Naive thymus-derived CD4-positive, alpha-beta T cell (primary cell): ENCODE measurements at regions not wholly inside any gene's neighbourhood (a gene's known extent, or its start where the extent isn't known, plus 50 kb on each side); places are given as distances from the start of the nearest gene placed in this dataset.

Source experiments
- ATAC-seq: fragments of 150-1000 bp; cut with Tn5 transposase; 2 replicates; pipeline ENCODE4 v1.10.0; 2021; ENCODE audit warnings: mild to moderate bottlenecking, moderate library complexity
- CTCF ChIA-PET: fragments of 350-600 bp; sonication (Branson Sonifier 250); formaldehyde crosslinking; loops from one replicate; lab custom pipeline; 2021; ENCODE audit warnings: antibody characterized with exemption; lab: Charles Lee
- POLR2A ChIA-PET: fragments of 350-600 bp; sonication (Branson Sonifier 250); formaldehyde crosslinking; loops from one replicate; lab custom pipeline; 2021; ENCODE audit warnings: antibody characterized with exemption, inconsistent platforms; lab: Charles Lee
- DNase-seq, 9 donors: peaks; one replicate each; pipeline versions ENCODE4 v3.0.0 to v3.0.0-alpha.2; 2020 to 2022; ENCODE audit warnings: mixed read lengths in 1 of 9
- H3K27ac ChIP-seq: one replicate; pipeline ENCODE4 v1.7.0; 2013; ENCODE audit warnings: mild to moderate bottlenecking, low read depth, low read length, moderate library complexity
- H3K27me3 ChIP-seq, 2 donors: one replicate each; pipeline ENCODE4 v1.7.0; 2013; ENCODE audit warnings: low read length in 2 of 2, mild to moderate bottlenecking in 2 of 2, moderate library complexity in 2 of 2; ENCODE audit not compliant: control insufficient read depth in 2 of 2, insufficient read depth in 2 of 2
- H3K36me3 ChIP-seq, 3 experiments: 1 replicate in 2 of 3; 2 replicates in 1 of 3; pipeline ENCODE4 v1.7.0; 2013; ENCODE audit warnings: low read length in 3 of 3, mild to moderate bottlenecking in 3 of 3, moderate library complexity in 1 of 3; ENCODE audit not compliant: insufficient read depth in 3 of 3, control insufficient read depth in 2 of 3
- H3K4me1 ChIP-seq, 2 donors: one replicate each; pipeline ENCODE4 v1.7.0; 2013; ENCODE audit warnings: low read length in 2 of 2, mild to moderate bottlenecking in 2 of 2, moderate library complexity in 1 of 2; ENCODE audit not compliant: control insufficient read depth in 2 of 2, insufficient read depth in 2 of 2
- H3K4me3 ChIP-seq: 2 replicates; pipeline ENCODE4 v1.7.0; 2013; ENCODE audit warnings: mild to moderate bottlenecking, low read length
- H3K9me3 ChIP-seq, 3 experiments: 1 replicate in 2 of 3; 2 replicates in 1 of 3; pipeline ENCODE4 v1.7.0; 2013; ENCODE audit warnings: low read length in 3 of 3; ENCODE audit not compliant: control insufficient read depth in 2 of 3
- H3K27ac Mint-ChIP-seq, 9 donors: one replicate each; pipeline ENCODE4 v1.8.0; 2020 to 2022; ENCODE audit warnings: mixed read lengths in 9 of 9, mild to moderate bottlenecking in 8 of 9, moderate library complexity in 5 of 9, inconsistent platforms in 2 of 9
- H3K27me3 Mint-ChIP-seq, 5 donors: one replicate each; pipeline ENCODE4 v1.8.0; 2021 to 2022; ENCODE audit warnings: mixed read lengths in 5 of 5, mild to moderate bottlenecking in 1 of 5
- H3K36me3 Mint-ChIP-seq, 5 donors: one replicate each; pipeline ENCODE4 v1.8.0; 2020 to 2022; ENCODE audit warnings: mixed read lengths in 5 of 5, mild to moderate bottlenecking in 3 of 5, inconsistent platforms in 1 of 5
- H3K4me1 Mint-ChIP-seq, 7 donors: one replicate each; pipeline ENCODE4 v1.8.0; 2020 to 2022; ENCODE audit warnings: mixed read lengths in 7 of 7, mild to moderate bottlenecking in 3 of 7, inconsistent platforms in 1 of 7
- H3K4me3 Mint-ChIP-seq, 10 donors: one replicate each; pipeline ENCODE4 v1.8.0; 2020 to 2022; ENCODE audit warnings: mild to moderate bottlenecking in 10 of 10, mixed read lengths in 10 of 10, moderate library complexity in 6 of 10, inconsistent platforms in 2 of 10
- H3K9me3 Mint-ChIP-seq, 11 donors: one replicate each; pipeline ENCODE4 v1.8.0; 2020 to 2022; ENCODE audit warnings: mixed read lengths in 11 of 11, mild to moderate bottlenecking in 4 of 11, inconsistent platforms in 1 of 11, moderate library complexity in 1 of 11
- intact Hi-C, 2 donors: fragments of 100-400 bp; cut with micrococcal nuclease; formaldehyde crosslinking; loops; one replicate each; pipeline ENCODE4 v1.15.1; 2023

DNA sequence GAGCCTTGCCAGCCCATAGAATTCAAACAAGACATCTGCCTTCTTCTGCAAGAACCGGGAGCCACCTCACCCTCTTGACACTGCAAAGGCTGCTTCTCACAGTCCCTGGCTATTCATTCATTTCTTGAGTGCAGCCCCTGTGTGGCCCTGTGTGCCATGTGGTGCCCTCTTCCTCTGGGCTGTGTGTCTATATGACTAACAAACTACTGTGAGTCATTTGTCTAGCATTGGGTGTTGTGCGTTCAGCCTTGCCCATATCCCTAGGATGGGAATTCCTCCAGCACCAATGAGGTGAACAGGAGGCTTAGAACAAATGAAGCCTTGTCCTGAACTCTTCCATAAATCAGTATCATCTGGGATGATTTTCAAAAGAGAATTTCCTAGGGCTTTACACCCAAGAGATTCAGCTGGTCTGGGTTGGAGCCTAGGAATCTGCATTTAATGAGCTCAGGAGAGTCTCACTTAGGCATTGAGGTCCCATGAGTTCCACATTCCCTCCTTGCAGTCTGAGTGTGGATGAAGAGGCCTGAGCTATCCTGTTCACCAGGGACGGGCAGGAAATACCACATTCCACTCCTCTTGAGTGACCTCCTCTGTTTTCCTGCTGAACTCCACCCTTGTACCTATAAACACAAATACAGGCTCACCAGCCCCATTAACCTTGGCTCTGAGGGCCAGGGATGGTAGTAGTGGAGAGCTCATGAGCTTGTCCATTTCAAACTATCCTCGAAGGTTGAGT, 308.7 kb upstream of the N4BP1 start:
- DNase-seq (no peak), ATAC-seq (no peak)
- Mint-ChIP-seq H3K9me3 (peaks cover 0 to 20% (median 3%) of the 10 kb centered on the region in 11 donors), H3K36me3 (peaks cover 0 to 5% (median 0%) of the 10 kb centered on the region in 5 donors), H3K4me1 (no peaks in the 10 kb centered on the region), H3K4me3 (no peak overlapping the region), H3K27ac (no peak overlapping the region), H3K27me3 (peaks cover 0 to 10% (median 6%) of the 10 kb centered on the region in 5 donors)
- Histone ChIP-seq H3K4me3 (no peak overlapping the region), H3K9me3 (no peaks in the 10 kb centered on the region), H3K27ac (no peak overlapping the region), H3K36me3 (no peaks in the 10 kb centered on the region), H3K4me1 (no peaks in the 10 kb centered on the region), H3K27me3 (no peaks in the 10 kb centered on the region)
- POLR2A ChIA-PET = no interaction called here
- CTCF ChIA-PET = no interaction called here
- intact Hi-C loops = no loop called here

DNA sequence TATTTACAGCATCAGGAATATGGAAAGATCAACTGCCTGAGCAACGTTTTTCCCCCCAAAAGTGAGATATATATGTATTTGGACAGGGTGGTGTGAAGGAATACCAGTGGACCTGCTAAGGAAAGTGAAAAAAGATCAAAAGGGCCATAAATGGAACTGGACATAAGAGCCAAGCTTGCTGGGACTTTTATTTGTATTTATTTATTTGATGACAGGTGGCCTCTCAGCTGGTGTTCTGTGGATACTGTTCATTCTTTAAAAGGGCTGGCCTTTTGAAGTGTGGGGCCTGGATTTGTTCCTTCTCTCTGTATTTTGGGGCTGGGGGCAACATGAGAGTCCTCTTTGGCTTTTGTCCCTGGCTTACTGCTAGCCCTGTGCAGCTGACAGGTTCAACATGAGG, 306.6 kb upstream of the N4BP1 start:
- Histone ChIP-seq H3K9me3 (no peaks in the 10 kb centered on the region), H3K27me3 (no peaks in the 10 kb centered on the region), H3K4me3 (no peak overlapping the region), H3K27ac (no peak overlapping the region), H3K36me3 (no peaks in the 10 kb centered on the region), H3K4me1 (no peaks in the 10 kb centered on the region)
- Mint-ChIP-seq H3K36me3 (no peaks in the 10 kb centered on the region), H3K9me3 (peaks cover 0 to 14% (median 3%) of the 10 kb centered on the region in 11 donors), H3K27me3 (peaks cover 0 to 15% (median 11%) of the 10 kb centered on the region in 5 donors), H3K27ac (no peak overlapping the region), H3K4me1 (no peaks in the 10 kb centered on the region), H3K4me3 (no peak overlapping the region)
- DNase-seq (no peak), ATAC-seq (no peak)
- CTCF ChIA-PET = no interaction called here
- intact Hi-C loops = no loop called here
- POLR2A ChIA-PET = no interaction called here

DNA sequence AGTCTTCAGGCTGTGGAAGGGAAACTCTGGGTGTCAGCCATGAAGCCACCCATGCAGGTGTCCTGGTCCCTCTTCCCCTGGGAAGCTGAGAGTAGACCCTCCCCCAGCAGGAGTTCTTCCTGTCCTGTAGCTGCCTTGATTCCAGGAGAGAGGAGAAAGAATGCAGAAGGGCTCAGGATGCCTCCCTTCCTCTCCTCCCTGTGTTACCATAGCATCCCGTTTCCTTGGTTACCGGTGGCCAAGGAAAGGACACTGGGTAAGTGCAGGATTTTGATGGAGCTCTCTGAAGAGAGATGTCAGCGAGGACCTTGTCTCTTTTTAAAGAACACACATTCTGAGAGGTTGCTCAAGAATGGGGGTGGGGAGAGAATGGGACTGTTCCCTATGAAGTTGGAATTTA, 304.1 kb upstream of the N4BP1 start:
- H3K27ac Mint-ChIP-seq = no peak overlapping the region
- POLR2A ChIA-PET = no interaction called here
- H3K36me3 ChIP-seq = no peaks in the 10 kb centered on the region
- no peak overlapping the region for H3K4me3 Mint-ChIP-seq
- H3K27me3 Mint-ChIP-seq = peaks cover 0 to 18% (median 13%) of the 10 kb centered on the region in 5 donors
- H3K9me3 ChIP-seq = no peaks in the 10 kb centered on the region
- H3K4me1 ChIP-seq = no peaks in the 10 kb centered on the region
- no peaks in the 10 kb centered on the region for H3K4me1 Mint-ChIP-seq
- H3K27ac ChIP-seq = no peak overlapping the region
- no peak for ATAC-seq
- peaks cover 0 to 14% (median 3%) of the 10 kb centered on the region in 11 donors for H3K9me3 Mint-ChIP-seq
- intact Hi-C loops = no loop called here
- no peaks in the 10 kb centered on the region for H3K36me3 Mint-ChIP-seq
- no peak overlapping the region for H3K4me3 ChIP-seq
- no peaks in the 10 kb centered on the region for H3K27me3 ChIP-seq
- CTCF ChIA-PET = no interaction called here
- no peak for DNase-seq

DNA sequence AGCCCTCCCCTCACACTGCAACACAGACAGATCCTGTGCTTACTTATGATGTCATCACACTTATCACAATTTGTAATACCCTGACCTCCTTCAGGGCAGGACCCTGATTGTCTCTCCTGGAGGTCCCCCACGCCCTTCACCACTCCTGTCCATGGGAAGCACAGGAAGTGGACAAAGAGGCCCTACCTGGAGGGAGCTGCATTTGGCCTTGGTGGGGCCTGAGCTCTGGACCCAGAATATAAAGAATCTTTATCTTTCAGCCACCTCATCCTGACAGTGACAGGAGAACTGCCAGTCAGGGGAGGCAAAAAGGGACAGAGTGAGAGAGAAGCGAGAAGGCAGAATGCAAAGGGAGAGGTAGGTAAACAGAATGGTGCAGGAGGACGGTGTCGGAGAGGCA, 303.4 kb upstream of the N4BP1 start:
- Mint-ChIP-seq H3K4me1 (no peaks in the 10 kb centered on the region), H3K27me3 (peaks cover 0 to 18% (median 13%) of the 10 kb centered on the region in 5 donors), H3K4me3 (no peak overlapping the region), H3K9me3 (peaks cover 0 to 14% (median 3%) of the 10 kb centered on the region in 11 donors), H3K27ac (no peak overlapping the region), H3K36me3 (no peaks in the 10 kb centered on the region)
- no peak for DNase-seq
- H3K4me3 ChIP-seq = no peak overlapping the region
- no peaks in the 10 kb centered on the region for H3K27me3 ChIP-seq
- ATAC-seq = no peak
- POLR2A ChIA-PET = no interaction called here
- H3K9me3 ChIP-seq = no peaks in the 10 kb centered on the region
- CTCF ChIA-PET = no interaction called here
- H3K36me3 ChIP-seq = no peaks in the 10 kb centered on the region
- intact Hi-C loops = no loop called here
- no peaks in the 10 kb centered on the region for H3K4me1 ChIP-seq
- H3K27ac ChIP-seq = no peak overlapping the region

DNA sequence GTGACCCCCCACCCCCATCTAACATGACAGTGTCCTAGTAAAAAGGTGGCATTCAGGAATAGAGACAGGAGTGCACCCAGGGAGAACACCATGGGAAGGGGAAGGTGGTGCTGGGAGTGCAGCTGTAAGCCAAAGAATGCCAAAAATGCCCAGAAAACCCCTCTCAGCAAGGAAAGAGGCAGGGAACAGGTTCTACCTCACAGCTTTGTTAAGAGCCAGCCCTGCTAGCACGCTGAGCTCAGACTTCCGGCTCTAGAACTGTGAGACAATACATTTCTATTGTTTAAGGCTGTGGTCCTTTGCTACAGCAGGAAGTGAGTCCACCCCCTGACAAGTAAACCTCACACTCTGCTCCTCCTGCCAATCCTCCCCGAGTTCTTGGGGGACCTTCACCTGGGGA, 302.4 kb upstream of the N4BP1 start:
- no peak overlapping the region for H3K27ac ChIP-seq
- Mint-ChIP-seq H3K36me3 (no peaks in the 10 kb centered on the region), H3K4me3 (no peak overlapping the region), H3K9me3 (peaks cover 0 to 14% (median 5%) of the 10 kb centered on the region in 11 donors), H3K27me3 (peaks cover 0 to 18% (median 13%) of the 10 kb centered on the region in 5 donors), H3K4me1 (no peaks in the 10 kb centered on the region), H3K27ac (no peak overlapping the region)
- H3K9me3 ChIP-seq = no peaks in the 10 kb centered on the region
- intact Hi-C loops = no loop called here
- POLR2A ChIA-PET = no interaction called here
- CTCF ChIA-PET = no interaction called here
- no peaks in the 10 kb centered on the region for H3K36me3 ChIP-seq
- ATAC-seq (no peak), DNase-seq (no peak)
- no peaks in the 10 kb centered on the region for H3K4me1 ChIP-seq
- H3K27me3 ChIP-seq = no peaks in the 10 kb centered on the region
- H3K4me3 ChIP-seq = no peak overlapping the region

DNA sequence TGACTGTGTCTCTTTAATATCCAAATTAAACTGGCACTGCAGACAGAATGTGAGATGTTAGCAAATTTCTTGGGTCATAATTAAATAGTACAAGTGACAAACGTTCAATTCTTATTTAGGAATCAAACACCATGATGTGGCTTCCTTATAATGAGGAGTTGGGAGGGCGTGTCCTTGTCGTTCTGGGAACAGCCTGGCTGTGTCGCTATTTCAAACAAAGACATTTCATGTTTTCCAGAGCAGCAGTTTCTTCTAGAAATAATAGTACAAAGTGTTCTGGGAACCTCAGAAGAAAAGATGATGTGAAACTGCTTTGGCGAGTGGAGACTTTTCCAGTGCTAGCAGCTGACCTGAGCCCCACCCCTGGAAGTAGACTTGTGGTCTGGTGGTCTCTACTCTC, 301.7 kb upstream of the N4BP1 start:
- Mint-ChIP-seq H3K4me3 (no peak overlapping the region), H3K4me1 (no peaks in the 10 kb centered on the region), H3K36me3 (no peaks in the 10 kb centered on the region), H3K27me3 (peaks cover 0 to 18% (median 13%) of the 10 kb centered on the region in 5 donors), H3K27ac (no peak overlapping the region), H3K9me3 (peaks cover 0 to 14% (median 4%) of the 10 kb centered on the region in 11 donors)
- Histone ChIP-seq H3K9me3 (no peaks in the 10 kb centered on the region), H3K4me1 (no peaks in the 10 kb centered on the region), H3K4me3 (no peak overlapping the region), H3K27ac (no peak overlapping the region), H3K36me3 (no peaks in the 10 kb centered on the region), H3K27me3 (no peaks in the 10 kb centered on the region)
- ATAC-seq = no peak
- POLR2A ChIA-PET = no interaction called here
- no peak for DNase-seq
- intact Hi-C loops = no loop called here
- CTCF ChIA-PET = no interaction called here

DNA sequence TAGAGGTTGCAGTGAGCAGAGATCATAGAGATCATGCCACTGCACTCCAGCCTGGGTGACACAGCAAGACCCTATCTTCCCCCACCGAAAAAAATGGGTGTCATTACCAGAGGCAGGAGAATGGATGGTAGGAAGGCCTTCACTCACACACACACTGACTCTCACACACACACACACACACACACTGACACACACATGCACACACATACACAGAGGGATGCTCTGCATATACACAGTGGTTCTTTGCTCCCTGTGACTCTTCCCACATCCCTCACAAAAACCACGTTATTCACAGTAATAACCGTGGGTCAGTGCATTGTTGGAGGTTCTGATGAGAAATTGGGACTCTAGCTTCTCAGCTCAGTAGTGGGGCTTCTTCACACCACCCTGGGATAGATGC, 300.2 kb upstream of the N4BP1 start:
- Mint-ChIP-seq H3K9me3 (peaks cover 0 to 7% (median 2%) of the 10 kb centered on the region in 11 donors), H3K36me3 (no peaks in the 10 kb centered on the region), H3K4me3 (no peak overlapping the region), H3K27ac (no peak overlapping the region), H3K4me1 (no peaks in the 10 kb centered on the region), H3K27me3 (peaks cover 0 to 13% (median 5%) of the 10 kb centered on the region in 5 donors)
- intact Hi-C loops = no loop called here
- Histone ChIP-seq H3K4me1 (no peaks in the 10 kb centered on the region), H3K36me3 (no peaks in the 10 kb centered on the region), H3K4me3 (no peak overlapping the region), H3K9me3 (no peaks in the 10 kb centered on the region), H3K27me3 (no peaks in the 10 kb centered on the region), H3K27ac (no peak overlapping the region)
- DNase-seq (no peak), ATAC-seq (no peak)
- POLR2A ChIA-PET = no interaction called here
- CTCF ChIA-PET = no interaction called here
